Endothelial cell of umbilical vein (primary cell): ENCODE measurements at regions not wholly inside any gene's neighbourhood (a gene's known extent, or its start where the extent isn't known, plus 50 kb on each side); places are given as distances from the start of the nearest gene placed in this dataset.

Source experiments
- CTCF ChIP-seq, 2 donors: IDR thresholded peaks; 1 replicate in 1 of 2; 2 replicates in 1 of 2; pipeline ENCODE4 v1.5.1; 2011; ENCODE audit warnings: low read length in 2 of 2, mild to moderate bottlenecking in 2 of 2, moderate library complexity in 2 of 2, control low read depth in 1 of 2, inconsistent platforms in 1 of 2, low read depth in 1 of 2; ENCODE audit not compliant: insufficient read depth in 1 of 2; ENCODE audit errors: extremely low read depth in 1 of 2
- EZH2 ChIP-seq: IDR thresholded peaks from 2 replicates; pipeline ENCODE4 v1.6.1; 2012; ENCODE audit warnings: borderline replicate concordance, low read depth, mild to moderate bottlenecking, moderate library complexity, low read length, inconsistent platforms; ENCODE audit not compliant: severe bottlenecking
- FOS ChIP-seq: IDR thresholded peaks from 2 replicates; pipeline ENCODE4 v1.6.1; 2011; ENCODE audit warnings: mild to moderate bottlenecking, low read length, moderate library complexity, borderline replicate concordance; ENCODE audit not compliant: insufficient read depth
- GATA2 ChIP-seq: IDR thresholded peaks from 2 replicates; pipeline ENCODE4 v1.7.0; 2011; ENCODE audit warnings: low read depth, mild to moderate bottlenecking, moderate library complexity, mixed read lengths, low read length; ENCODE audit not compliant: insufficient read length, insufficient read depth
- JUN ChIP-seq: IDR thresholded peaks from 2 replicates; pipeline ENCODE4 v1.6.1; 2011; ENCODE audit warnings: borderline replicate concordance, low read depth; ENCODE audit not compliant: insufficient read length, insufficient read depth
- MYC ChIP-seq: IDR thresholded peaks from one replicate; pipeline ENCODE4 v1.6.1; 2011; ENCODE audit warnings: mild to moderate bottlenecking, low read depth, low read length
- POLR2A ChIP-seq: IDR thresholded peaks from 2 replicates; pipeline ENCODE4 v1.6.1; 2012; ENCODE audit warnings: low read depth, mild to moderate bottlenecking, control low read depth, low read length
- POLR2AphosphoS5 ChIP-seq: IDR thresholded peaks from 2 replicates; pipeline ENCODE4 v1.6.1; 2012; ENCODE audit warnings: low read depth, mild to moderate bottlenecking, control low read depth, low read length, moderate library complexity; ENCODE audit not compliant: insufficient read depth
- TF ChIP-seq, protein P1 (sequence below): IDR thresholded peaks from 2 replicates; pipeline ENCODE4 v1.6.1; 2011; ENCODE audit not compliant: insufficient read depth, insufficient read length

- TF ChIP-seq, protein P1, sequence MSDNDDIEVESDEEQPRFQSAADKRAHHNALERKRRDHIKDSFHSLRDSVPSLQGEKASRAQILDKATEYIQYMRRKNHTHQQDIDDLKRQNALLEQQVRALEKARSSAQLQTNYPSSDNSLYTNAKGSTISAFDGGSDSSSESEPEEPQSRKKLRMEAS, result no peak
- no peak for TF ChIP-seq POLR2AphosphoS5
- no peak for TF ChIP-seq CTCF (IDR thresholded peaks at IDR 0.05; ENCODE audit: extremely low read depth in 1 of 2, insufficient read depth in 1 of 2, low read depth in 1 of 2, low read length in 2 of 2)
- TF ChIP-seq POLR2A, result no peak
- TF ChIP-seq EZH2, result no peak
- TF ChIP-seq MYC, result no peak
- TF ChIP-seq FOS, result no peak
- no peak for TF ChIP-seq JUN
- no peak for TF ChIP-seq GATA2
Observed at GRCh38 chr5:158492841-158493242, 606.9 kb downstream of the EBF1 start.
